Subcutaneous adipose tissue (tissue), 1 donor: ENCODE measurements at regions not wholly inside any gene's neighbourhood (a gene's known extent, or its start where the extent isn't known, plus 50 kb on each side); places are given as distances from the start of the nearest gene placed in this dataset.

Experiments
- TF ChIP-seq, protein P1 (sequence below): fragments of 450-650 bp; IDR thresholded peaks from one replicate; pipeline ENCODE4 v1.5.1; 2016; ENCODE audit warnings: low read depth, mild to moderate bottlenecking, control low read depth, antibody characterized with exemption, moderate library complexity

DNA sequence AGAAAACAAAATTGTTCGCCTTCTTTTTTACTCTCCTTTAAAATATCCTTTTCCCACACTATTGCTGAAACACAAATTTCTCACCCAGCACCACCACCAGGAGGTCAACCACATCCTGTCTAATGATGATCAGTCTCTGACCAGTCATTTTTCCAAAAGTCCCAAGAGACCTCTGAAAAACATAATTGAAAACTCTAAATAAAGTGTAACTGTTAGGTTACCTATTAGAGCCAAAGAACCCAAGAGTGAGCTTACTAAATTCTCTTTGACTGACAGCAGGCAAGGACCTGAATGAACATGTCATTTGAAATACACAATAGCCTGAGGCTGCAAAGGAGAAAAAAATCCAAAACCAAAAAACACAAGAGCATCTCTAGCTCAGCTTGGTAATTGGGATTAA, 735.4 kb downstream of the CBLN4 start:
- TF ChIP-seq, protein P1, sequence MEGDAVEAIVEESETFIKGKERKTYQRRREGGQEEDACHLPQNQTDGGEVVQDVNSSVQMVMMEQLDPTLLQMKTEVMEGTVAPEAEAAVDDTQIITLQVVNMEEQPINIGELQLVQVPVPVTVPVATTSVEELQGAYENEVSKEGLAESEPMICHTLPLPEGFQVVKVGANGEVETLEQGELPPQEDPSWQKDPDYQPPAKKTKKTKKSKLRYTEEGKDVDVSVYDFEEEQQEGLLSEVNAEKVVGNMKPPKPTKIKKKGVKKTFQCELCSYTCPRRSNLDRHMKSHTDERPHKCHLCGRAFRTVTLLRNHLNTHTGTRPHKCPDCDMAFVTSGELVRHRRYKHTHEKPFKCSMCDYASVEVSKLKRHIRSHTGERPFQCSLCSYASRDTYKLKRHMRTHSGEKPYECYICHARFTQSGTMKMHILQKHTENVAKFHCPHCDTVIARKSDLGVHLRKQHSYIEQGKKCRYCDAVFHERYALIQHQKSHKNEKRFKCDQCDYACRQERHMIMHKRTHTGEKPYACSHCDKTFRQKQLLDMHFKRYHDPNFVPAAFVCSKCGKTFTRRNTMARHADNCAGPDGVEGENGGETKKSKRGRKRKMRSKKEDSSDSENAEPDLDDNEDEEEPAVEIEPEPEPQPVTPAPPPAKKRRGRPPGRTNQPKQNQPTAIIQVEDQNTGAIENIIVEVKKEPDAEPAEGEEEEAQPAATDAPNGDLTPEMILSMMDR: no peak

DNA sequence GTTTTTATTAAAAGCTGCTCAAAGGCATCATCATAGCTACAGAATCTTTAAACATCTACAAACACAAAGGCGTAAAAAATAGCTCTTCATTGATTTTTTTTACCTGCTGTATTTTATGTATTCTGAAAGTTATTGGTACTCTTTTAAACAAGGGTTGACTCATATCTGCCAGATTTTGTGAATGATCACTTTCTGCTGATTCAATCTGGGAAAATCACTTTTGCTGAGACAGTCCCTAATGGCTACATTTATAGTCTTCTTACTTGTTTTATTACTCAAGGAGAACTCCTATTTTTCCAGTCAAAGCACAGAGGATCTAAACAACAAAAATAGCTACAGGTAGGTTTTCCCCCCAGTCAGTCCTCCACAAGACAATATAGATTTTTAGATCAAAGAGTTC, 739.0 kb downstream of the CBLN4 start:
- TF ChIP-seq, protein P1: no peak

DNA sequence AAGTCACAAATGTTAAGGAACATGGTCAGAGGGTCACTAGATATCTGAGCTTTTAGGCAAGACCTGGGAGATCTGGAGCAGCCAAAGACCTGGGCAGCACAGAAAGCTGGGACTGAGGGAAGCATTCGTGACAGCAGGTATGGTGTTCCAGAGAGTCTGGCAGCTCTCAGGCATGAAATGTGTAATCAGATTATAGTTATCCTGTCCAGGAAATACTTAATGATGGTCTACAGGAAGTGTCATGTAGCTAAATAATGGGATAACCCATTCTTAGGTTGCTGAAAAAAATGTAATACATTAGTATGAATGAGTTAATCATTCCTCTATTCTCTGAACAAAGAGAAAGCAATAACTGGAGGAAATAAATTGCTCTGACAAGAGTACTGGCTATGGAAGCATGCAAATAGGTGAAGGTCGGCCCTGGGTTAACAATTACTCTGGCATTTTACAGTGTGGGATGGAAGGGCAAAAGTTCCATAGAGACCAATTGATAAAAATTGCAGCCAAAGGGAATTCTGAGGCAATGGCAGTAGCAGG, 740.5 kb downstream of the CBLN4 start:
- TF ChIP-seq, protein P1: no peak

DNA sequence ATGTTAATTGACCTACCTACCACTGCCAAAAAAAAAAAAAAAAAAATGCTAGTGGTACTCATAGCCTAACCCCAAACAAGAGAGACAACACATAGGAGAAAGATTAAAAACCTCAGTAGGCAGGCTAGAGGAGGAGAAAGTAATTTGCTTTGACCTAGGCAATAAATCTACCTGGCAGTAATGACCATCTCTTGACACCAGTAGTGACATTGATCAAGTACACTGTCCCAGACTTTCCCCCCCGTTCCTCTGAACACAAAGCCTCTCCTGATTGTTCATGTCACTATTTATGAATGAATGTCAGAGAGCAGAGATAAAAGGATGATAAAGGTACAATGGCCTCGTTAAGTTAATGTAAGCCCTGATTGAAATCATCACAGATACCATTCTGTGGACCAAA, 746.8 kb downstream of the CBLN4 start:
- TF ChIP-seq, protein P1: no peak

DNA sequence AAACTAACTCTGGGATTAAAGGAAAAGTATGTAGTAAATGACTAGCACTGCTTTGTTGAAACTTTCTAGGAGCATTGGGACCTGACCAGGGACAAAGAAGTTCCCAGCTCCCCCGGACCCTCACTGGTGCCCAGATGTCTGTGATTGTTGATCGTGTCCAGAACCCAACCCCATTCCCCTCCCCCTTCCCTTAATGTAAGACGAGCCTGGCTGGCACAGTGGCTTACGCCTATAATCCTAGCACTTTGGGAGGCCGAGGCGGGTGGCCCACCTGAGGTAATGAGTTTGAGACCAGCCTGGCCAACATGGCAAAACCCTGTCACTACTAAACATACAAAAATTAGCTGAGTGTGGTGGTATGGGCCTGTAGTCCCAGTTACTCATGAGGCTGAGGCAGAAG, 750.3 kb downstream of the CBLN4 start:
- TF ChIP-seq, protein P1: no peak

DNA sequence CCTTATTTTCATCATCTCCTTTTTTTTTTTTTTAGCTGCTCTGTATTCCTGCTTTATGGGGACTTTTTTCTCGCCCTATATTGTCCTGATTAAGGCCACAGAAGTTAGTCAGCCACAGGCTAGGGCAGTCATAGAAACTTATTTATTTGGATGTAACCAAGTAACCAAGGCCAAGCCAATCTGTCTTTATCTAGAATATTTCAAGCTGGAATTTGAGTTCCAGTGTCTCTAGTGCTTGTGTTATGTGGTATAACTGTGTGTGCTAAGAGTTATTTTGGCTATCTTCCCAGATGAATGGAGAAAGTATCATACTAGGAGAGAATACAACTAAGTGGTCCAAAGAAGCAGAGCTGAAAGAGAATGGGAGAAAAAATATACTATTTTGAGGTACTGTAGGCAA, 751.5 kb downstream of the CBLN4 start:
- TF ChIP-seq, protein P1: no peak

DNA sequence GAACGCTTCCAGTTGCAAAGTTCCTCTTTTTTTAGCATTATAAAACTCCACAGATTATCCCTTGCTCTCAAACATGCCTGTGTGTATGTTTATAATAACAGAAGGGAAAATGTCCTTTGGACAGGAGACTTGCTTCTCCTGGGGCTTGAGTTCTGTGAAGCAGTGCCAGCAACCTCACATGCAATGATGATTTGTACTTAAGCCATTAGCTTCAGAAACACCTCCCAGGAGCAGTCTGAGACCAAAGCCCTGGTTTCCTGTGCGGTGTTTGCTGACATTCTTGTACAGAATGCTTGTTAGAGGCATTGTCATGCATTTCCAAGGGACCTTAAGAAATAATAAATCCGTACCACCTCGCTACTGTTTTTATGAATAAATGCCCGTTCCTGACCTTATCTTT, 752.8 kb downstream of the CBLN4 start:
- TF ChIP-seq, protein P1: no peak

DNA sequence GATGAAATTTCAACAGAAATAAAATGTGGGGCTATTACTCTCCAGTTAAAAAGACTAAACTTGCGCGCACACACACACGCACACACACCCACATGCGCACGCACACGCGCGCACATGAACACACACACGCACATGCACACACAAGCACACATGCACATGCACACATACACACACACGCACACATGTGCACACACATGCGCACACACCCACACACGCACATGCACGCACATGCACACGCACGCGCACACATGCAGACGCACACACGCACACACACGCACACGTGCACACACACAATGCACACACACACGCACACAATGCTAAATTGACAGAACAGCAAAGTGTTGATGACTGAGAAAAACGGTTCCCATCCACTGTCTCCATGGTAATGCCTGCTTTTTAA, 754.1 kb downstream of the CBLN4 start:
- TF ChIP-seq, protein P1: no peak
